Right lobe of liver (tissue), 4 donors: ENCODE measurements at regions not wholly inside any gene's neighbourhood (a gene's known extent, or its start where the extent isn't known, plus 50 kb on each side); places are given as distances from the start of the nearest gene placed in this dataset.

ENCODE experiments used
- POLR2A ChIP-seq: fragments of 450-650 bp; IDR thresholded peaks from one replicate; pipeline ENCODE4 v1.6.1; 2017; ENCODE audit warnings: antibody characterized with exemption, mild to moderate bottlenecking
- TF ChIP-seq, protein P1 (sequence below), 4 donors: fragments of 200-600 bp in 3 of 4; fragments of 450-650 bp in 1 of 4; IDR thresholded peaks; one replicate each; pipeline versions ENCODE4 v1.5.1 to v1.8.0; 2016 to 2022; ENCODE audit warnings: antibody characterized with exemption in 4 of 4, mild to moderate bottlenecking in 2 of 4
- donor health status: DM: no; HTN: no; CAD: no.
- donor health status: DM: no; HTN: no; CAD: no.
- donor health status: DM: no; HTN: yes; CAD: no.

DNA sequence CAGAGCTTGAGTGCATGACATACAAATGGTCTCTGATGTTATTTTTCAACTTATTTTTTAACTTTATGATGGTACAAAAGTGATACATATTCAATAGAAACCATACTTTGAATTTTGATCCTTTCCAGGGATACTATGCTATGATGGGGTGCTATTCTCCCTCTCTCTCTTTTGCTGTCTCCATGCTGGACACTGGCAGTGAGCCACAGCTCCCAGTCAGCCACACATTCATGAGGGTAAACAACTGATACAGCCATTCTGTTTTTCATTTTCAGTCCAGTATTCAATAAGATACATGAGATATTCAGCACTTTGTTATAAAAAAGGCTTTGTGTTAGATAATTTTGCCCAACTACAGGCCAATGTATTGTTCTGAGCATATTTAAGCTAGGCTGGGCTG lies 859.3 kb upstream of the KLHL29 start:
- TF ChIP-seq, protein P1, sequence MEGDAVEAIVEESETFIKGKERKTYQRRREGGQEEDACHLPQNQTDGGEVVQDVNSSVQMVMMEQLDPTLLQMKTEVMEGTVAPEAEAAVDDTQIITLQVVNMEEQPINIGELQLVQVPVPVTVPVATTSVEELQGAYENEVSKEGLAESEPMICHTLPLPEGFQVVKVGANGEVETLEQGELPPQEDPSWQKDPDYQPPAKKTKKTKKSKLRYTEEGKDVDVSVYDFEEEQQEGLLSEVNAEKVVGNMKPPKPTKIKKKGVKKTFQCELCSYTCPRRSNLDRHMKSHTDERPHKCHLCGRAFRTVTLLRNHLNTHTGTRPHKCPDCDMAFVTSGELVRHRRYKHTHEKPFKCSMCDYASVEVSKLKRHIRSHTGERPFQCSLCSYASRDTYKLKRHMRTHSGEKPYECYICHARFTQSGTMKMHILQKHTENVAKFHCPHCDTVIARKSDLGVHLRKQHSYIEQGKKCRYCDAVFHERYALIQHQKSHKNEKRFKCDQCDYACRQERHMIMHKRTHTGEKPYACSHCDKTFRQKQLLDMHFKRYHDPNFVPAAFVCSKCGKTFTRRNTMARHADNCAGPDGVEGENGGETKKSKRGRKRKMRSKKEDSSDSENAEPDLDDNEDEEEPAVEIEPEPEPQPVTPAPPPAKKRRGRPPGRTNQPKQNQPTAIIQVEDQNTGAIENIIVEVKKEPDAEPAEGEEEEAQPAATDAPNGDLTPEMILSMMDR (IDR thresholded peaks at IDR 0.05): no peak
- no peak for TF ChIP-seq POLR2A
